Neural cell (in vitro differentiated cells): ENCODE measurements at regions not wholly inside any gene's neighbourhood (a gene's known extent, or its start where the extent isn't known, plus 50 kb on each side); places are given as distances from the start of the nearest gene placed in this dataset.

Experiments used
- H2AFZ ChIP-seq: fragments of 200-600, 300-800 bp; sonication (generic), shearing (Covaris generic); 2 replicates; pipeline ENCODE4 v1.6.0; 2014; ENCODE audit warnings: low read depth, mild to moderate bottlenecking, antibody characterized with exemption, low read length, moderate library complexity
- H3F3A ChIP-seq: fragments of 200-600 bp; shearing (Covaris generic); 2 replicates; pipeline ENCODE4 v1.6.1; 2016; ENCODE audit warnings: mild to moderate bottlenecking, moderate library complexity, mixed read lengths, antibody characterized with exemption, low read length; ENCODE audit not compliant: insufficient read depth, poor library complexity, severe bottlenecking
- H3K27ac ChIP-seq: fragments of 200-600, 300-800 bp; sonication (generic), shearing (Covaris generic); 2 replicates; pipeline ENCODE4 v1.5.1; 2014; ENCODE audit warnings: mild to moderate bottlenecking, low read length, moderate library complexity
- H3K27me3 ChIP-seq: fragments of 300-800, 200-600 bp; sonication (generic), shearing (Covaris generic); 2 replicates; pipeline ENCODE4 v1.6.0; 2014; ENCODE audit warnings: mild to moderate bottlenecking, low read depth, low read length, moderate library complexity; ENCODE audit not compliant: insufficient read depth
- H3K36me3 ChIP-seq: fragments of 300-800, 200-600 bp; sonication (generic), shearing (Covaris generic); 2 replicates; pipeline ENCODE4 v1.5.1; 2014; ENCODE audit warnings: mild to moderate bottlenecking, antibody characterized with exemption, low read length, moderate library complexity; ENCODE audit not compliant: insufficient read depth
- H3K4me2 ChIP-seq: fragments of 300-800, 200-600 bp; sonication (generic), shearing (Covaris generic); 2 replicates; pipeline ENCODE4 v1.6.0; 2014; ENCODE audit warnings: mild to moderate bottlenecking, low read length
- H3K4me3 ChIP-seq: fragments of 300-800, 200-600 bp; sonication (generic), shearing (Covaris generic); 2 replicates; pipeline ENCODE4 v1.5.1; 2014; ENCODE audit warnings: mild to moderate bottlenecking, low read length, moderate library complexity
- H3K79me2 ChIP-seq: fragments of 200-600 bp; shearing (Covaris generic); replicated peaks from 2 replicates; pipeline ENCODE4 v1.6.0; 2014; ENCODE audit warnings: mild to moderate bottlenecking, low read length, moderate library complexity; ENCODE audit not compliant: insufficient read depth
- H3K9ac ChIP-seq: fragments of 300-800, 200-600 bp; sonication (generic), shearing (Covaris generic); 2 replicates; pipeline ENCODE4 v1.6.1; 2016; ENCODE audit warnings: mild to moderate bottlenecking, low read length, mixed read lengths
- H3K9me2 ChIP-seq: fragments of 200-600 bp; shearing (Covaris generic); 2 replicates; pipeline ENCODE4 v1.6.1; 2016; ENCODE audit warnings: mild to moderate bottlenecking, low read length, mixed read lengths; ENCODE audit not compliant: insufficient read depth
- H3K9me3 ChIP-seq: fragments of 200-600, 300-800 bp; sonication (generic), shearing (Covaris generic); 2 replicates; pipeline ENCODE4 v1.6.1; 2016; ENCODE audit warnings: mild to moderate bottlenecking, mixed run types, low read length, moderate library complexity, mixed read lengths
- H4K20me1 ChIP-seq: fragments of 200-600 bp; shearing (Covaris generic); 2 replicates; pipeline ENCODE4 v1.6.1; 2016; ENCODE audit warnings: mild to moderate bottlenecking, mixed run types; ENCODE audit not compliant: insufficient read depth
- EP300 ChIP-seq: fragments of 450-650 bp; conservative IDR thresholded peaks from 2 replicates; pipeline ENCODE4 v1.6.1; 2014; ENCODE audit warnings: antibody characterized with exemption, mild to moderate bottlenecking, moderate library complexity; ENCODE audit not compliant: poor library complexity, severe bottlenecking
- EZH2 ChIP-seq: fragments of 200-600, 300-800 bp; shearing (Covaris generic), sonication (generic); IDR thresholded peaks from 2 replicates; pipeline ENCODE4 v1.6.1; 2014; ENCODE audit warnings: antibody characterized with exemption, low read length, borderline replicate concordance, mild to moderate bottlenecking; ENCODE audit not compliant: insufficient read depth, poor library complexity, severe bottlenecking
- MXI1 ChIP-seq: fragments of 450-650 bp; conservative IDR thresholded peaks from 2 replicates; pipeline ENCODE4 v1.6.1; 2014; ENCODE audit warnings: antibody characterized with exemption, mild to moderate bottlenecking; ENCODE audit not compliant: poor library complexity, severe bottlenecking
- POLR2AphosphoS5 ChIP-seq: IDR thresholded peaks from 2 replicates; pipeline ENCODE4 v1.6.1; 2012
- RAD21 ChIP-seq: fragments of 450-650 bp; conservative IDR thresholded peaks from 2 replicates; pipeline ENCODE4 v1.6.1; 2014; ENCODE audit warnings: antibody characterized with exemption, mild to moderate bottlenecking, moderate library complexity
- SMC3 ChIP-seq: fragments of 450-650 bp; conservative IDR thresholded peaks from 2 replicates; pipeline ENCODE4 v1.6.1; 2014; ENCODE audit warnings: antibody characterized with exemption, mild to moderate bottlenecking, moderate library complexity; ENCODE audit not compliant: poor library complexity
- TAF1 ChIP-seq: IDR thresholded peaks from 2 replicates; pipeline ENCODE4 v1.6.1; 2012; ENCODE audit warnings: low read depth
- TF ChIP-seq, protein P1 (sequence below): fragments of 450-650 bp; IDR thresholded peaks from 2 replicates; pipeline ENCODE4 v1.5.1; 2014; ENCODE audit warnings: antibody characterized with exemption, mild to moderate bottlenecking, moderate library complexity; ENCODE audit not compliant: poor library complexity, severe bottlenecking
- TF ChIP-seq, protein P2 (sequence below): IDR thresholded peaks from 2 replicates; pipeline ENCODE4 v1.6.1; 2012; ENCODE audit warnings: borderline replicate concordance

DNA sequence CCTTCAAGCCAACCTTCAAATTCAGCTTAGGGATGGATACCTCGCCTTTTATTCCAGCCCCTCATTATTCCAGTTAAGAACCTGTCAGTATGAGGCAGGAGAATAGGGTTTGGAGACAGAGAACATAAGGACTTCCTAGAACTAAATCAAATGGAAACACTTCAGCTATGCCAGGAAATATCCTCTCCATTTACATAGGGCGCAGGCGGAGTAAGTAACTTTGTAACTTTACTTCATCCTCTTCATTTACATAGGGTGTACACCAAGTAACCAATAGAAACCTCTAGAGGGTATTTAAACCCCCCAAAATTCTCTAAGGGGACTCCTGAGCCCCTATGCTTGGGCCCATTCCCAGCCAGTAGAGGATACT, 75.4 kb upstream of the ATF3 start:
- Histone ChIP-seq H3F3A (no peaks in the 10 kb centered on the region), H3K4me2 (no peak overlapping the region), H3K4me3 (no peak overlapping the region), H2AFZ (no peak overlapping the region), H3K79me2 (no peaks in the 10 kb centered on the region), H4K20me1 (no peaks in the 10 kb centered on the region), H3K9me3 (no peaks in the 10 kb centered on the region), H3K36me3 (no peaks in the 10 kb centered on the region), H3K9ac (no peak overlapping the region), H3K9me2 (no peaks in the 10 kb centered on the region), H3K27ac (no peak overlapping the region), H3K27me3 (no peaks in the 10 kb centered on the region)
- TF ChIP-seq MXI1, result no peak
- TF ChIP-seq, protein P1, sequence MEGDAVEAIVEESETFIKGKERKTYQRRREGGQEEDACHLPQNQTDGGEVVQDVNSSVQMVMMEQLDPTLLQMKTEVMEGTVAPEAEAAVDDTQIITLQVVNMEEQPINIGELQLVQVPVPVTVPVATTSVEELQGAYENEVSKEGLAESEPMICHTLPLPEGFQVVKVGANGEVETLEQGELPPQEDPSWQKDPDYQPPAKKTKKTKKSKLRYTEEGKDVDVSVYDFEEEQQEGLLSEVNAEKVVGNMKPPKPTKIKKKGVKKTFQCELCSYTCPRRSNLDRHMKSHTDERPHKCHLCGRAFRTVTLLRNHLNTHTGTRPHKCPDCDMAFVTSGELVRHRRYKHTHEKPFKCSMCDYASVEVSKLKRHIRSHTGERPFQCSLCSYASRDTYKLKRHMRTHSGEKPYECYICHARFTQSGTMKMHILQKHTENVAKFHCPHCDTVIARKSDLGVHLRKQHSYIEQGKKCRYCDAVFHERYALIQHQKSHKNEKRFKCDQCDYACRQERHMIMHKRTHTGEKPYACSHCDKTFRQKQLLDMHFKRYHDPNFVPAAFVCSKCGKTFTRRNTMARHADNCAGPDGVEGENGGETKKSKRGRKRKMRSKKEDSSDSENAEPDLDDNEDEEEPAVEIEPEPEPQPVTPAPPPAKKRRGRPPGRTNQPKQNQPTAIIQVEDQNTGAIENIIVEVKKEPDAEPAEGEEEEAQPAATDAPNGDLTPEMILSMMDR, result no peak
- TF ChIP-seq RAD21, result no peak
- no peak for TF ChIP-seq EP300
- TF ChIP-seq, protein P2, sequence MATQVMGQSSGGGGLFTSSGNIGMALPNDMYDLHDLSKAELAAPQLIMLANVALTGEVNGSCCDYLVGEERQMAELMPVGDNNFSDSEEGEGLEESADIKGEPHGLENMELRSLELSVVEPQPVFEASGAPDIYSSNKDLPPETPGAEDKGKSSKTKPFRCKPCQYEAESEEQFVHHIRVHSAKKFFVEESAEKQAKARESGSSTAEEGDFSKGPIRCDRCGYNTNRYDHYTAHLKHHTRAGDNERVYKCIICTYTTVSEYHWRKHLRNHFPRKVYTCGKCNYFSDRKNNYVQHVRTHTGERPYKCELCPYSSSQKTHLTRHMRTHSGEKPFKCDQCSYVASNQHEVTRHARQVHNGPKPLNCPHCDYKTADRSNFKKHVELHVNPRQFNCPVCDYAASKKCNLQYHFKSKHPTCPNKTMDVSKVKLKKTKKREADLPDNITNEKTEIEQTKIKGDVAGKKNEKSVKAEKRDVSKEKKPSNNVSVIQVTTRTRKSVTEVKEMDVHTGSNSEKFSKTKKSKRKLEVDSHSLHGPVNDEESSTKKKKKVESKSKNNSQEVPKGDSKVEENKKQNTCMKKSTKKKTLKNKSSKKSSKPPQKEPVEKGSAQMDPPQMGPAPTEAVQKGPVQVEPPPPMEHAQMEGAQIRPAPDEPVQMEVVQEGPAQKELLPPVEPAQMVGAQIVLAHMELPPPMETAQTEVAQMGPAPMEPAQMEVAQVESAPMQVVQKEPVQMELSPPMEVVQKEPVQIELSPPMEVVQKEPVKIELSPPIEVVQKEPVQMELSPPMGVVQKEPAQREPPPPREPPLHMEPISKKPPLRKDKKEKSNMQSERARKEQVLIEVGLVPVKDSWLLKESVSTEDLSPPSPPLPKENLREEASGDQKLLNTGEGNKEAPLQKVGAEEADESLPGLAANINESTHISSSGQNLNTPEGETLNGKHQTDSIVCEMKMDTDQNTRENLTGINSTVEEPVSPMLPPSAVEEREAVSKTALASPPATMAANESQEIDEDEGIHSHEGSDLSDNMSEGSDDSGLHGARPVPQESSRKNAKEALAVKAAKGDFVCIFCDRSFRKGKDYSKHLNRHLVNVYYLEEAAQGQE, result no peak
- TF ChIP-seq TAF1, result no peak
- TF ChIP-seq EZH2, result no peak
- no peak for TF ChIP-seq SMC3
- TF ChIP-seq POLR2AphosphoS5, result no peak

DNA sequence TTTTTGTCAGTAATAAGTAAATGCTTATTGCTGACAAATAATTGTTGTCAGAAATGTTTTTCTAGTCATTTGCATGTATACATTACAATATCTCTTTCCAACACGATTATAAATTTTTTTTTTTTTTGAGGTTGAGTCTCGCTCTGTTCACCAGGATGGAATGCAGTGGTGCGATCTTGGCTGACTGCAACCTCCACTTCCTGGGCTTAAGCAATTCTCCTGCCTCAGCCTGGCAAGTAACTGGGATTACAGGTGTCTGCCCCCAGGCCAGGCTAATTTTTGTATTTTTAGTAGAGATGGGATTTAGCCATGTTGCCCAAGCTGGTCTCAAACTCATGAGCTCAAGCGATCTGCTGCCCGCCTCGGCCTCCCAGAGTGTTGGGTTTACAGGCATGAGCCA, 72.0 kb upstream of the ATF3 start:
- Histone ChIP-seq H4K20me1 (no peaks in the 10 kb centered on the region), H3K27ac (no peak overlapping the region), H2AFZ (no peak overlapping the region), H3K4me3 (no peak overlapping the region), H3K4me2 (no peak overlapping the region), H3K9me3 (no peaks in the 10 kb centered on the region), H3K9ac (no peak overlapping the region), H3K36me3 (no peaks in the 10 kb centered on the region), H3K27me3 (no peaks in the 10 kb centered on the region), H3K79me2 (no peaks in the 10 kb centered on the region), H3K9me2 (no peaks in the 10 kb centered on the region), H3F3A (no peaks in the 10 kb centered on the region)
- TF ChIP-seq, protein P2, result no peak
- TF ChIP-seq EZH2, result no peak
- no peak for TF ChIP-seq RAD21
- TF ChIP-seq EP300, result no peak
- no peak for TF ChIP-seq SMC3
- TF ChIP-seq MXI1, result no peak
- TF ChIP-seq, protein P1, result no peak
- no peak for TF ChIP-seq POLR2AphosphoS5
- TF ChIP-seq TAF1, result no peak
